HS-5 (cell line): ENCODE measurements at regions not wholly inside any gene's neighbourhood (a gene's known extent, or its start where the extent isn't known, plus 50 kb on each side); places are given as distances from the start of the nearest gene placed in this dataset.
"Not testable (repeated sequence)": the region's sequence is repeated elsewhere in the genome, so short reads cannot be mapped to it uniquely, and the experiment has no call there.

Source experiments
- DNase-seq: peaks from one replicate; pipeline ENCODE4 v3.0.0-alpha.2; 2012; ENCODE audit warnings: low read depth

DNA sequence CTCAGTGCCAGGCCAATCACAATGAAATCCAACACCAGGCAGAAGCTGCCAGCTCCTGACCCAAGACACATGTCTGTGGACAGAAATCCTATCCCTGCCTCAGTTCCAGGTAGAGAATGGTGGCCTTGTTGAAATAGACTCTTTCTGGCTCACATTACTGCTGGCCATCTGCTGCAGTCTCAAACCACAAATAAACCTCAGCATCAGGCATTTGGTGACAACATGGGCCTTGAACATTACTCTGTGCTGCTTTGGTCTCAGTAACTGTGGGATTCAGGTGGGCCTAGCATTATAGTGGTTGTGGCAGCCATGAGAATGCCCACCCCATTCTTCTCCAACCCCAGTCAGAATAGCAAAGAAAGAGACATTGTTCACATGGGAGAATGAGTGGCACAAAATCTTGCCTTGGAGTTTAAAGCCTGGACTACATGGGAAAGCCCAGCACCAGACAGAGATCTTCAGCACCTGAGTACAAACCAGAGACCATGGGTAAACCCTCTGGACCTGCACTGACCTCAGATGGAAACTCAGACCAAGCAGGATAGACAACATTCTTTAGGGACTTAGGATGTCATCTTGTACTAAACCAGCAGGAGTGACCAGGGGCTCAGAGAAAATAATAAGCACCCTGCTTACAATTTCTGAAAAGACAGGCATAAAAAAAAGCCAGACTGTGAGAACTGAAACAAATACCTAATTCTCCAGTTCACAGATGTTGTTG is 50.4 kb upstream of the TRAM1L1 start:
- no peak for DNase-seq

DNA sequence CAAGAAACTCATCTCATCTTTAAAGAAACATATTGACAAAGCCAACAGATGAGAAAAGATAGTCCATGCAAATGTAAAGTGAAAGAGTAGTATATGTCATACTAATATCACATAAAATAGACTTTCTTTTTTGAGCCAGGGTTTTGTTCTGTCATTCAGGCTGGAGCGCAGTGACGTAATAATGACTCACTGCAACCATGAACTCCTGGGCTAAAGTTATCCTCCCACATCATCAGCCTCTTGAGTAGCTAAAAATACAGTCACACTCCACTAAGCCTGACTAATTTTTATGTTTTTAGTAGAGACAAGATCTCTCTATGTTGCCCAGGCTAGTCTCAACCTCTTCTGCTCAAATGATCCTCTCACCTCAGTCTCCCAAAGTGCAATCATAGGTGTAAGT is 51.8 kb upstream of the TRAM1L1 start:
- peak; percentile 74 for DNase-seq

DNA sequence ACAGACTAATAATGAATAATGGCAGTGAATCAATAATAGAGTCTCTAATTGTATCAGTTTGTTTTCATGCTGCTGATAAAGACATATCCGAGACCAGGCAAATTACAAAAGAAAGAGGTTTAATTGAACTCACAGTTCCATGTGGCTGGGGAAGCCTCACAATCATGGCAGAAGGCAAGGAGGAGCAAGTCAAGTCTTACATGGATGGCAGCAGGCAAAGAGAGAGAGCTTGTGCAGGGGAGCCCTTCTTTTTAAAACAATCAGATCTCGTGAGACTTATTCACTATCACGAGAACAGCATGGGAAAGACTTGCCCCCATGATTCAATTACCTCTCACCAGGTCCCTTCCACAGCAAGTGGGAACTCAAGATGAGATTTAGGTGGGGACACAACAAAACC is 53.4 kb upstream of the TRAM1L1 start:
- DNase-seq: not testable (repeated sequence)

DNA sequence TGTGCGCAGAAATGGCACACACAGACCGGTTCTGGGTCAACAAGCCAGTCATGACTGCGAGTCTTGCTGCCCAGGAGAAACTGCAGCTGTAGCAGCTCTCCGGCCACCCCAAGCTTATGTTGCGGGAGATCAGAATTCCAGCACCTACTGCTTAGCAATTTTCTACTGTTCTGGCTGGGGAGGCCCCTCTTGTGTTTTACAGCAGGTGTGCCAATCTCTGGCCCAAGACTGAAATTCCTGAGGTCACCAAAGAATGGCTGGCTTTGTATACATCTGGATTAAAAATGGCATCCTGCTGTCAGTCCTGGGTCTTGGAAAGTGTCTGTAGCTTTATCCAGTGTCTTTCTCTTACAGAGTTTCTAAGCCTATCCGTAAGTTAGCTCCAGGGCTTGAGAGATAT is 68.9 kb upstream of the TRAM1L1 start:
- DNase-seq: no peak

DNA sequence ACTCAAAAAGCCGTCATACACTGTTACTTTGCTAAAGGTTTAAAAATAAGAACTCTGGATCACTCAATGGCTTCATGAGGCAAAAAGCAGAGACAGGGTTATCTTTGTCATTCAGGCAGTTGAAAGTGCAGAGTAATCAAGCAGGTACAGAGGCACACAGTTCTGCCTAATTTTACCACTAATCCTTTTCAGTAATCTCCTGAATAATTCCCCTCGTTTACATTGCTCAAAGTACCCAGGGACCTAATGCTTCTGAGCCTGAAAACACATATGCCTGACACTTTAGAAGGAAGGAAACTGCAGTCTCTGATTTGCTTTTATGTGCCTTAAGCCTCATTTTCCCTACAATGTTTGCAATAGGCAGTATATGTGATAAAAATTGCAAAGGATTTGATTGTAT is 71.4 kb upstream of the TRAM1L1 start:
- no peak for DNase-seq

DNA sequence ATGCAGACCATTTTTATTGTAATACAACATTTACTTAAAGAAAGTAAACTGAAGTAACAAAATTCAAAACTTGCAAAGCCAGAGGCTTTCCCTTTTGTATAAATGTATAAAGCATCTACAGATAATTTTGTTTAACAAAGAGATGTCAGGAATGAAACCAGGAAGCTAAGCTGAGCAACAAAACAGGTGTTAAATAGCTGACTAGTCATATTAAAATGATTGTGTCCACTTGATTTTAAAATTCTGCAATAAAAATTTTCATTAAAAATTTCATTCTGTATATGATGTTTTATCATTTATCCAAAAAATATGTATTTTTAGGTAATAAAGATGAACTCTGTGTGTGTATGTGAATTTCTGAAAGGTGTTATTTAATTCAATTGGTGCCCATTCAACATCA is 72.0 kb upstream of the TRAM1L1 start:
- DNase-seq: no peak

DNA sequence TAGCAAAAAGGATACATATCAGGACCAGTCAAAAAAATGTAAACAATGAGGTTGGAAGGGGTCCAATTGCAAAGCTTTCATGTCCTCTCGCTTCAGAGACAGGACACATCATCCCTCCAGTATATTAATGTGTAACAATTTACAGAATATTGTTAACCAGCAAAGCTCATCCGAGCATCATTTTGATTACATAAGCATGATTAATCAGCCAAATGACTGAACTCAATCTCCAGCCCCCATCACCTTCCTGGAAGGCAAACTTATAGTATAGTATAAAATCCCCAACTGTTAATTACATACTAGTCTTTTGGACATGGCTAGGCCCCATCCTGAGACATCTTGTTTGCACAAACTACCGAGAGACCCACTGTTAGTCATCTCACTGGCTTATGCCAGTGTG is 77.6 kb upstream of the TRAM1L1 start:
- DNase-seq: no peak

DNA sequence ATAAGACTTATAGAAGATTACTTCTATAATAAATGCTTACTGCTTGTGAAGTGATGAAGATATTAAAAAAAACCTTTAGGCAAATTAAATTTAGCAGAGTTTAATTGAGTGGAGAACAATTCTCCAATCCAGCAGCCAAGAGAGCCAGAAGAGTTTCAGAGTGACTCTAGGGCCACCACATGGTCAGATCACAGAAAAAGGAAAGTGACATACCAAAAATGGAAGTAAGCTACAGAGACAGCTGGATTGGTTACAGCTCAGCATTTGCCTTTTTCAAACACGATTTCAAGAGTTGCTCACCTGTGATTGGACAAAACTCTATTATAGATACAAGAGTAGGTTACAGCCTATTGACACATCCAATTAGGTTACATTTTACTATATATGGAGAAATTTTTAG is 79.0 kb upstream of the TRAM1L1 start:
- DNase-seq: no peak

DNA sequence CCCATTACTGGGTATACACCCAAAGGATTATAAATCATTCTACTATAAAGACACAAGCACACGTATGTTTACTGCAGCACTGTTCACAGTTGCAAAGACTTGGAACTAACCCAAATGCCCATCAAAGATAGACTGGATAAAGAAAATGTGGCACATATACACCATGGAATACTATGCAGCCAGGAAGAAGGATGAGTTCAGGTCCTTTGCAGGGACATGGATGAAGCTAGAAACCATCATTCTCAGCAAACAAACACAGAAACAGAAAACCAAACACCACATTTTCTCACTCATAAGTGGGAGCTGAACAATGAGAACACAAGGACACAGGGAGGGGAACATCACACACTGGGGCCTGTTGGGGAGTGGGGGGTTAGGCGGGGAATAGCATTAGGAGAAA is 90.0 kb upstream of the TRAM1L1 start:
- DNase-seq: not testable (repeated sequence)

DNA sequence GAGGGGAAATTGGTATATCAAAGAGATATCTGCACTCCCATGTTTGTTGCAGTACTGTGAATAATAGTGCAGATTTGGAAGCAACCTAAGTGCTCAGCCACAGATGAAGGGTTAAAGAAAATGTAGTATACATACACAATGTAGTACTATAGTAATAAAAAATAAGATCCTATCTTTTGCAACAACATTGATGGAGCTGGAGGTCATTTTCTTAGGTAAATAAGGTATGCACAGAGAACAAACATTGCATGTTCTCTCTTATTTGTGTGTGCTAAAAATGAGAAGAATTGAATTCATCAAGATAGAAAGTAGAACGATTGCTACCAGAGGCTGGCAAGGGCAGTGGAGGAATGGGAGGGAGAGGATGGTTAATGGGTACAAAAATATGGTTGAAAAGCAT is 117.9 kb upstream of the TRAM1L1 start:
- no peak for DNase-seq

DNA sequence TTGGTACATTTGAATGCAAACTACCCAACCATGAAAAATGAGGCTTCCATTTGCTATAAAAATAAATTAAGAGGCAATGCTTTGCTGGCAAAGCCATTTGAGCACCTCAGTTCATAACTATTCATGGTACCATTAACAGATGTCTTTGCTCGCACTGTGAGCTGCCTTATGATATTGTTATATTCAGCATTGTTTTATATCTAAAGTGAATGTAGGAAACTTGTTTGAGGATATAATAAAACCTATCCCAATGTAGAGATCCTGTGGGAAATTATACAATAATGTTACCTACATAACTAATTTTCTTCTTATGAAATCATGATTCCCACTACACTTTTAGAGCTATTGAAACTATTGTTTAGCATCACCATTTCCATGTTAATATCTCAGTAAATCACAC is 125.2 kb upstream of the TRAM1L1 start:
- DNase-seq: no peak

DNA sequence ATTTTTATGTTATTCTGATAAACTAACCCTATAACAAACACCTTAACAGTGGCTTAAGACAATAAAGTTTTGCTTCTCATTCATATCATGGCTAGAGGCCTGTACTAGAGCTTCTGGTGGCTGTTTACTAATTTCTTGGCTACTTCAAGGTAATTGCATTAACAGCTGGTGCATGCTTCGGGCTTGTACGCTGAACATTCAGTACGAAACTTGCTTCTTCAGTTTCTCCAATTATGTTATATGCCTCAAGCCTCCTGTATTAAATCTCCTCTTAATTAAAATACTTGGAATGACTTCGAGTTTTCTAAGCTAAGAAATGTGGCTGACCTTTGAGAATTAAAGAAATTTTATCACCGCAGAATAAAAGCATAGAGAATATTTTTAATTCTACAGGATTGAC is 138.9 kb upstream of the TRAM1L1 start:
- DNase-seq: no peak

DNA sequence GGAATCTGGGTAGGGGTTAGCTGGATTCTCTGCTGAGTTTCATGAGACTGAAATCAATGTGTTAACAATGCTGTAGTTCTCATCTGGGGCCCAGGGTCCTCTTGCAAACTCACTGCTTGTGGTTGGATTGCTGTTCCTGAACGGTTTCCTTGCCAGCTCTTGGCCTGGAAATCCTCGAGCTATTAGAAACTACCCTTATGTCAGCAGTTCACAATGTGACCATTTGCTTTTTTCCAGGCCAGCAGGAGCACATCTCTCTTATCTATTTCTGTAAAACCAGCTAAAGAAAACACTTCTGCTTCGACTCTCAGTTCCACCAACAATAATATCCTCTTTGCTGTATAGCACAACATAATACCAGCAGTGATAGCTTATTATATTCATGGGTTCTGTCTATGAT is 140.1 kb upstream of the TRAM1L1 start:
- no peak for DNase-seq

DNA sequence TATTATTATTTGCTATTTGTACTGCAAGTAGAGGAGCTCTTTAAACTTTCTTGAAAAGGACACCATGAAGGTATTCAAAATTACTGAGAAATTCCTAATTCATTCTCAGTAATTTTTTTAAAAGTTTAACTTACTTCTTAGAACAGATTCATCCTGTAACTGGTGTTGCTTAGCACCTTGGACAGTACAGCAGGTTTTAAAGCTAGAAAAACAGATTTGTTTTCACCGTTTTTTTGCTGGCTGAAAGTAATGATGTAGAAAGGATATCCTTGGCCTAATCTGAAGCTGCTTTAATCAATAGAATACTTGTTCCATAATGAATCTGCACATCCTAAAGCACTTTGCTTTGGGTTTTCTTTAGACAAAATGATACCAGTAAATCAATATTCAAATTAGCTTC is 142.5 kb upstream of the TRAM1L1 start:
- DNase-seq: no peak

DNA sequence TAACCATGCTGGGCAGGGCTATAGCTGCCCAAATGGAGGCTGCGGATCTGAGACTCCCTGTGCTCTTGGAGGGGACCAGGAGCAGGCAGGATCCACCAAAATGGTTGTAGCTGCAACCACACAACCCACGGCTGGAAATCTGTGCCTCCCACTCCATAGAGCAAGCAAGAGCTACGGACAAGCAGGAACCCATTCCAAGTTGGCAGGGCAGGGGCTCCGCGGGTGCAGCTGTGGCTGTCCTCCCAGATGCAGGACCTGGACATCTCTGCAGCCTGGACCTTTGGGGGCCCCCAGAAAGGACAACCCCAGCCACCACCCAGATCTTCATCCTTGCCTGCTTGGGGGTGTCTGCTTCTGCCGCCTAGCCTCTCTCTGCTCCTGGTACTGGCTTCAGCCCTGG is 154.1 kb upstream of the TRAM1L1 start:
- DNase-seq: no peak

DNA sequence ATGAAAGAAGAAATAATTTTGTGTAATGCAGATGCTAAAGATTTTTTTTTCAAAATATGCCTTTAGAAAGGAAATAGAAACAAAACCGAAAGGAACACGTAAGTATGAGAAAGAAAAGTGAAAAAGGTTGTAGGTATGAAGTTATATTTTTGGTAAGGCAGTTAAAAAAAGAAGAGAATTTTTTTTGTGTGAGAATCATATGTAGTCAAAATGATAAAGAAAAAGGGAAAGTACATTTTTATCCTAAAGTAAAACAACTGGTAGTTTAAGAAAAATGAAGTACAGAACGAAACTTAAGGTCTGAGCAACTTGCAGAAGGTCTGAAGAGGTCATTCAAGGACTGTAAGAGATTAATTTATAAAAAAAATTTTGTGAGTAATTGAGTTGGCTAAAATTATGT is 164.0 kb upstream of the TRAM1L1 start:
- DNase-seq: no peak

DNA sequence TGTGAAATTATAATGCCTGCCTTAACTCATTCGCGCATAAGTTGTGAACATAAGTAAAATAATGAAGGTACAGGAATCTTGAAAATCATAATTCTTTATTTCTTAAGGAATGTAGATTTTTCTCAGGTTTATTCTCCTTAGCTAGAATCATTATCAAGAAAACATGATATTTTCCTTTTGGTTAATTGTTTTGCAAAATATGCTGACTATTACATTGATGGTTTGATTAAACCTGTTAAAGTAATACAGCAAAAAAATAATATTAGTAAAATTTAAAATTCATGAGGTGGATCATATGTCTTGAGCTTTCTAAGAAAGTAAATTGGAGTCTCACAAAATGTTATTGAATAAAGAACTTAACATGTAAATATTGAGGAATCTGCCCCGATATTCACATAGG is 178.7 kb upstream of the TRAM1L1 start:
- no peak for DNase-seq

DNA sequence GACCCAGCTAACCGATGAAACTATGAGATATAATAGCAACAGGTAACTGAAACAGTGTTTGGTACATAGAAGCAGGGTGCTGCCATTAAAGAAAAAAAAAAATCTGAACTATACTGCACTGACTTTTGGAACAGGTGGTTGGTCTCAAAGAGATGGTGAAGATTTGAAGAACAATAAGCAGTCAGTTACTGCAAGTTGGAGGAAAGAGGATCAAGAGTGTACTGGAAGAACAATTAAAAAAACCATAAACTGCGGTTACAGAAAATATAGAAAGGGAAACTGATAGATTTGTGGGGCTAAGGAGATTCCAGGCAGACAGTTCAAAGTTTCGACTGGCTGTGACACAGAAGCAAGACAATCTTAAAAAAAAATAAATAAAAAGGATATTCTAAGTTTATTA is 181.9 kb upstream of the TRAM1L1 start:
- no peak for DNase-seq

DNA sequence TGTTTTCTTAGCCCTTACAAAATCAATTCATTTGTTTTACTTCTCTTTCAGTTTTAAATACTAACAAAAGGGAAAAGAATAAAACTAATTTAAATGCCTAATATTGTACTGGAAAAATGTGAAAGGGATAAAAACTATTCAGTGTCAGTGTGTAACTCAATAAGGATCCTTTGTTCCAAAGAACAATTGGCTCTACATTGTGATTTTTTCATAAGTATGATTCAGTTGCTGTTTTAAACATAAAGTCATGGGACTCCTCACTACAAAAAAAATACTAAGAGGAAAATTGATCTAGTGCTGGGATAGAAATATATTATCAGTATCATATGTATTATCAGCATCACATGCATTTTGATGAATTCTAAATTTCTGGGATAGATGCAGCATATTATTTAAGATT is 199.4 kb upstream of the TRAM1L1 start:
- DNase-seq: no peak

DNA sequence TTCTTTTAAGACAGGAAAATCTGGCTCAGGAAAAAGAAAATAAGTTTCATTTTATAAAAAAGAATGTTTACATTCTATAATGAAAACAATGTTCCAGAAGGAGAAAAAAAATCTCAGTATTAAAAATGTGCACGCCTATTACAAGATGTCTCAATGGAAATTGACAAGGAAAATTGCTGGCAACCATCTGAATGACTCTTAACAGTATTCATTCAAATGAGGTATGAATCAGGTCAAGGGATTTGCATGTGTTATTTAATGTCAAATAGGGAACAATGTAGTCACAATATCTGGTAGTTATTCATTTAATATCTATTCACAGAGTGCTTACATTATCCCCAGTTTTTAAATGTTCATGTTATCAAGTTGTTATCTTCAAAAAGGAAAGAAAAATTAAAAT is 208.4 kb upstream of the TRAM1L1 start:
- DNase-seq: no peak

DNA sequence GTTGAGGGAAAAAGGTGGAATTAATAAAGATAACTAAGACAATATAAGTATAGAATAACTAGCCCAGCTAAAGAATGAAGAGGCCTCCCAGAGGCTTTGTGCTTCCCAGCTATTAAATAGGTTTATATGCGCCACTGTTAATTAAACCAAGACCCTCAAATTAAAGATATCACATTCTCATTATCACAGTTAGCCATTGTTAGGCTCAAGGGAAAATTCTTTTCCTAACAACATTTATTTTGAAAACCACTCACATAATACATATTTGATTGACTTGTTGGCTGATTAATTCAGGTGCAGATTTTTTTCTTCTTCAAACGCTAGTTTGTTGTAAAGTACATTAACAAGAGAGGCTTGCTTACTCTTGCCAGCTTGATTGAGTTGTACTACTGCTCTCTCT is 216.8 kb upstream of the TRAM1L1 start:
- DNase-seq: no peak

DNA sequence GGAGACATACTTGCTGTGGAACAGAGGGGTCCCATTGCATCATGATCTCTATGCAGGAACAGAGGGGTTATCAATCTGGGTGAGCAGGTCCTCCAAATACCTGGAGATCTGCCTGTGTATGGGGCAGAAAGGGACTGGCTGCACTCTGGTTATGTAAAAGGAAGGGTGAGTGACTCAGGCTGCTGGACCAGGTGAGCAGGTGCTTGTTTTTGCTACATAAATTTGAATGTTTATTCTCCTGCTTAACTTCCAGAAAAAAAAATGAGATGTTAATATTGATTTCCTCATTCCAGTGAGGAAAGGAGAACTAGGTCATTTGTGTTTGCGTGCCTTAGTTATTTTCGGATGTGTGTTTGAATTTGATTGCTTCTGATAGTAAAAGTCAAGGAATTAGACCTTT is 225.8 kb upstream of the TRAM1L1 start:
- no peak for DNase-seq

DNA sequence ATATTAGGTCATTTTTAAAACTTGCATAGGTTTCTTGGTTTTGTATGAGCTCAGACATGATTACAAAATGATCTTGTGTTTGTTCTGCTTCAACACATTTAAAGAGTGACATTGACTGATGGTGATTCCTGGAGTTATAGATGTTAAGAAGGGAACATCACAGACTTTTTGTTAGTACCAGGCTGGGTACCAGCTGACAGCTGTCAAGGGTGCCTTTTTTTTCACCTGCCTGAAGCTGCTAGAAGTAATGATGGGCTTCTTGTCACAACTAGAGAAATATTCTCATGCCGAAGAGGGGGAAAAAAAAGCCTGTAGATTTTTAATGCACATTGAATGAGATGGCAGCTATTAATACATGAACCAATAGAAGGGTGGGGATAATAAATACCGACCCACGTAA is 226.6 kb upstream of the TRAM1L1 start:
- no peak for DNase-seq

DNA sequence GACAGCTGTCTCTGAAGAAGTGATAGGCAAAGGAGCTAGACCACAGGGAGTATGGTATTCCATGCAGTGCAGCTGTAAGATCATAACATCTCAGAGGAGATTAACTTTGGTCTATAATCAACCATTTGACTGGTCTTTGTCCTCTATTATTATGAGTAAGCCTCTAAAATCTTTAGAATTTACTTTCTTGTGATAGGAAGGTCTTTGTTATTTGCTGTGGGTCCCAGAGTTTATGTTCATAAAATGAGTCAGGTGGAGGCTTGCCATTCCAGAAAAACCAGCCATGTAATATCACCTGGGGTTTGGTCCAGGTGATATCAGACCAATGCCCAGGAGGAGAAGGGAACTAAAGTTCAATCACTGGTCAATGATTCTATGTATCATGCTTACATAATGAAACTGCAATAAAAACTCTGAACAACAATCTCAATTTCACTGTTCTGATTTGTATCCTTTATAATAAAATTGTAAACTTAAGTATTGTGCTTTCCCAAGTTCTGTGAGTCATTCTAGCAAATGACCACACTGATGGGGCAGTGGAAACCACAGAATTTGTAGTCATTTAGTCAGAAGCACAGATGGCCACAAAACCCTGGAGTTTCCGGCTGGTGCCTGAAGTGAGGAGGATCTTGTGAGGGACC is 239.6 kb upstream of the TRAM1L1 start:
- DNase-seq: peak; percentile 79
